Fibroblast of the conjunctiva (primary cell): ENCODE measurements at regions not wholly inside any gene's neighbourhood (a gene's known extent, or its start where the extent isn't known, plus 50 kb on each side); places are given as distances from the start of the nearest gene placed in this dataset.

Experiments
- DNase-seq: peaks from one replicate; pipeline ENCODE4 v3.0.0-alpha.2; 2010; ENCODE audit warnings: low read depth

DNA sequence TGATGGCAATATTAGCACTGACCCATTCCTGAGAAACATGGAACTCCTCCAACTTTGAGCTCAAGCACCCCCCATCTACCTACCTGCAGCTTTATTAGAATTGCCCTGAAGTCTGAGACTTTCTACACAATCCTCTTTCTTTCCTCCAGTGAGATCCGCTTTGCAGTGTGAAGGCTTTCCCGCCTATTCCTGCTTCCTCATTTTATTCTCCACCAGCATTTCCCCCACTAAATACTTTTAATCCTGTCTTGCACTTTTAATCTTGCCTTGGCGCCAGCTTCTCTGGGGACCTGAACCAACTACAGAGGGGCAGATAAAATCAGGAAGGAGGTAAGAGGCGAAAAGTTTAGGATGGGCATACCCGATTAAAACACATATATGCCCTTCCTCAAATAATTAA, 178.1 kb upstream of the PRDM1 start:
- no peak for DNase-seq

DNA sequence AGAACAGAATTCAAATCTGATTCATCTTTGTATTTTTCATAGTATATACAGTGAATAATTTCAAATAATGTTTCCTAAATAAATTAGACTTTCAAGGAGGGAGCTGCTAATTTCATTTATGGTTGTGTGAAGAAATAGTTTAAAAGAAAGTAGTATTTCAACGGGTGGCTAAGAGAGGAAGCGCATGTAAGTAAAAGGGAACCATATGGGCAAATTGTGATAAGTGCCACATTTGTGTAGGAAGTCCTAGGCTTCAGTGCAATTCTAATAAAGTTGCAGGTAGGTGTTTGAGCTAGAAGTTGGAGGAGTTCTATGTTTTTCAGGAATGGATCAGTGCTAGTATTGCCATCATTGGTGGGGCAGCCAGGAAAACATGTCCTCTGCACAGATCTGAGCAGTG, 178.8 kb upstream of the PRDM1 start:
- no peak for DNase-seq

DNA sequence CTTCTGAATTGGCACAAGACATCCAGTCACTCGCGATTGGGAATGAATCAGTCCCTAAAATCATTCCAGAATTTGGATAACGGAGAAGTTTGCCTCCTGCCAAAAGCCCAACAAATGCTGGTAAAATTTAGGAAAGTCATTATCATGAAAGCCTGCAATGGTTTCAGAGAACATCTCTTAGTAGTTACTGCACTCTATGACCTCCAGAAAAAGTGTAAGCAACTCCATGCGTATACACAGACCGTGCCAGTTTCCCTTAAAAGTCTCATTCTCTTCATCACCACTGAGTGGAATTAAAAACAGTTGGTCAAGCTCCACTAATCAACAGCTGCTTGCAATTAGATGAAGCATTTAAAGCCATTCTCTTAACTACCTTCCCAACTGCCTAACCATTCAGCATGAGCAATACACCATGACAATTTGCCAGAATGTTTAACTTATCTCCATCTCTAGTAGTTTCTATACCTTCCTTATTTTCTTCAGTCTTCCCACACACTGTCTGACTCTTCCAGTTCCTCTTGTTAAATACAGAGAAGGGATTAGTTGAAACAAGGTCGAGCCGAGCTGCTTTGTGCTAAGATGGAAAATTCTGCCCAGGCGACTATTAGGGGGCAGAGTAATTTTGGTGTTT, 183.6 kb upstream of the PRDM1 start:
- peak; percentile 10 for DNase-seq

DNA sequence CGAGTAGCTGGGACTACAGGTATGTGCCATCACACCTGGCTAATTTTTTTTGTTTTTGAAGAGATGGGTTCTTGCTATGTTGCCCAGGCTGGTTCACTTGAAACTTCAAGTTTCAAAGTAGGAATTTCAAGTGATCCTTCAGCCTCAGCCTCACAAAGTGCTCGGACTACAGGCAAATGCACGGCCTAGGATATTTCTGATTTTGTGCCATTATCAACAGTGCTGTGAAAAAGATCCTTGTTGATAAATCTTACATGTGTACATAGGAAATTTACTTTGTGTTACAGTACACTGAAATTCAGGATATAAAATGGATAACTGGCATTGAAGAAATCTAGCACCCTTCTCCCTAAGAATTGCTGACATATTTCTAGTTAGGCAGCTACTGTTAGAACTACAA, 184.6 kb upstream of the PRDM1 start:
- no peak for DNase-seq

DNA sequence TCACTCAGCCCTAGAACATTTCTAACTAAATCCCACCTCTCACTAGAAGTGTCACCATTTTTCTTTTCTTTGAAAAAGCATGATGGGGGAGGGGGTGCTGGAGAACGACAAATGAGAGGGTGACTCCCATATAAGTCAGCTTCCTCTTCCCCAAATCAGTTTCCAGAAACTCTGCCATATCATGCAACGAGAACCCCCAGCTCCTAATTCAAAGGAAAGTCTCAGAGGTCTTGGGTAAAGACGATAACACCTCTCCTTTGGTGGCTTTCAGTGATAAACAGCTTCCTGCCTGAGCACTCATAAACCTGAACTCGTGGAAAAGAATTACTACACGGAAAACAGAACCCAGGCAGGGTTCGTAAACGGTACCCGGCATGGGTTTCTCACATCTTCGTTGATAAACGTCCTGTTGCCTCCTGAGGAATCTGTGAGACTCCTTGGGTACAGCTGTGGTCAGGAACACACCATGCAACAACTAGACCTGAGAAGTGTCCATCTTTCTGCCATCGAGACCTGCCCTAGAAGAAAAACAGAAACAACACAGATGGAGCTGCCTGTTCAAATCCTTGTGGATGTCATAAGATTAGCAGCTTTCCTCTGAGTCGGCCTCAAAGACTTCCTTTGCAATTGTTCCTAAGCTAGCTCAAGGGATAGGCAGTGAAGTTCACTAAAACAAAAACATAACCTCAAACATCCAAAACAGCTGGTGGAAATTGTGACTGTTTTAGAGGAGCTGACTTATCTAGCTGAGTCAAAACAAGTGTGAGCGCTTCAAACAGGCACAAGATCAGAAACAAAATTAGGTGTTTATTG, 185.8 kb upstream of the PRDM1 start:
- peak; percentile 52 for DNase-seq

DNA sequence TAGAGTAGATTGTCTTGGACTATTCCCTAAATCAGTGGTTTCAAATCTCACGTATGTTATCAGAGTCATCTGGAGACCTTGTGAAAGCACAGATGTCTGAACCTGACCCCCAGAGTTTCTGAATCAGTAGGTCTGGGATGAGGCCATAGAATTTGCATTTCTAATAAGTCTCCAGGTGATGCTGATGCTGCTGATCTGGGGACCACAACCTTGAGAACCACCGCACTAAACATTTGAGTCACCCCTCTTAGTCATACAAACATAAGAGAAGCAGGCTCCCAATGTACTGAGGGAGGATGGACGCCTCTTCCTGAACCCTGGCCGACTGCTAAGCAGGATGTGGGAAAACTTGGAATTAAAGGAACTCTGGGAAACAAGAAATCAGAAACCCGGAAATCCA, 187.8 kb upstream of the PRDM1 start:
- no peak for DNase-seq

DNA sequence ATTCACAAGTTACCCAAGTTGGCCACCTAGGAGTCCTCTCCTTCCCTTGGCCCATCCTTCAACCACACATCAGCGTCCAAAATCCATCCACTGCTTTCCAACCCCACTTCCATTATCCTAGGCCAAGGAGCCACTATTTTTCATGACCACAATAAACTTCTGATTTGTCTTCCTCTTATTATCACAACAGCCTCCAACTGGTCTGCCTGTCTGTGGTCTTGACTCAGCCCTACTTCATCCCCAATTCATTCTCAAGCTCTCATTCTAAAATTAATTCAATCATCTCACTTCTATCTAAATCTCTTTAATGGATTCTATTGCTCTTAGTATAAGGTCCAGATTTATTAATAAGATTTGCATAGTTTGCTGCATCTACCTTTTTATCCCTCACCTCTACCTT, 189.0 kb upstream of the PRDM1 start:
- DNase-seq, result no peak

DNA sequence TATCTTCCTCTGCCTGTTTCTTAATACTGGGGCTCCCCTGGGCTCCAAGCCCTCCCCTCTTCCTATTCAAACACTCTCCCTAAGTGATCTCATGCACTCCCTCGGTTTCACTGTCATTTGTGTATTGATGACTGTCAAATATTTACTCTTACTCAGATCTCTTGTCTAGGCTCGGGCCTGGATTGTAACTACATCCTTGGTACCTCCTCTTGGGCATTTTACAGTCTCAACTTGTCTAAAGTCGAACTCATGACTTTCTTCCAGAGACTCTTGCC, 189.4 kb upstream of the PRDM1 start:
- DNase-seq, result no peak

DNA sequence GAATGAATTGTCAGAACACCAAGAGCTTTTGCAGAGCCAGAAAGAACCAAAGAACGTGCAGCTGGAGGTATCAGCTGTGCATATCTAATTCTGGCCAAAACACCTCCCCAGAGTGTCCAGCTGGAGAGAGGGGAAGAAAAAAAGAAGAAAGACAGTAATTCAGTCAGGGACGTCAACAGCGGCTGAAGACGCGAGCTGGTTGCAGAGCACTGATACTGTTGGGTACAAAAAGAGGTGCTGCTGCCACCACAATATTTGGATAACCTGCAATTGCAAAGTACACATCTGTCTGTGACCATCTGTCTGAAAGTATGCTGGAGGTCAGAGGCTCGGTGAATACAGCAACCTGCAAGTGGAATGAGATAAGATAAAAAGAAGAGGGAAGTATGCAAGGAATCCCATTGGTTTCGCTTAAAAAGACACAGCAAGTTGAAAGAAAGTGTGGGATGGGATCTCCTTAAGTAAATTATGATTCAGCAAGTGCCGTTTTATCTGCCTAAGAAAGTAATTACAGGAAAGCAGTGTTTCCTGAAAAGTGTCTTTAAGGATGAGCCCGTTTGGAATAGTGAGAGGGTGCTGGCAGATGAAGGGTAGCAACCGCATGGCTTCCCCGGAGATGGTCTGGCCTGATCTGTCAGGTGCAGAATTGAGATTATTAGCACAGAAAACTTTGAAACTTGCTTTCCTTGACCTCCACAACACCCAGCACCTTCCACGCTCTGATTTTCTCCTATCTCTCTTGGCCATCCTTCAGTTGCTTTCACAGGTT, 189.9 kb upstream of the PRDM1 start:
- DNase-seq, result no peak

DNA sequence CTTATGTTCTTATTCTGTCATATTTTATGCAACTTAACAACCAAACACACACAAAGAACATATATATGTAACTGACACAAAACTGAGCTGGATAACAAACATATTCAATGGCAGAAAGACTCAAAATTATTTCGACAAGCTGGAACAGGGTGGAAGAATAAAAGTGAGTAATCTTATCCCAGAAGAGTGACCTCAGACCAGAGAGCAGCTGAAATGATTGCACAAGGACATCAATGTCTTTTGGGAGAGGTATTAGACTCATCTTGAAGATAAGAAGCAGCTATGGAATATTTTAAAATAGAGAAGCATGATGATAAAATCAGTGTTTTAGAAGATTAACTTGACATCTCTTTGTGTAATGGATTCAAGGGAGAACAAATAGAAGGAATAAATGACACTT, 191.6 kb upstream of the PRDM1 start:
- no peak for DNase-seq

DNA sequence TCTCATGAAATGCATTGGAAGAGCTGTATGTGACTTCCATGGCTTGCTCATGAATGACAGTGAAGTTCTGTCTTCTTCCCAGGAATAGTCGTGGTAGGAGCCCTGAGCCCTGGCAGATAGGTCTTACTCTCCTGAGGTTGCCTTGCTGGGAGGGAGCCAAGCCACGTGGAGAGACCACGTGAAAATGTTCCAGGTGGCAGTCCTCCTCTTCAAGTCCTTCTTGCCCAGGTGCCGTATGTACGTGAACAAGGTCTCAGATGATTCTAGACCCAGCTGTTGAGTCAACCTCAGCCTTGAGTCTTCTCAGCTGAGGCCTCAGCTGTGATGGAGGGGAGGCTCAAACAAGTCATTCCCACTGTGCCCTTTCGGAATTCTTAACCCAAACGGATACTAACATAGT, 192.4 kb upstream of the PRDM1 start:
- DNase-seq, result no peak

DNA sequence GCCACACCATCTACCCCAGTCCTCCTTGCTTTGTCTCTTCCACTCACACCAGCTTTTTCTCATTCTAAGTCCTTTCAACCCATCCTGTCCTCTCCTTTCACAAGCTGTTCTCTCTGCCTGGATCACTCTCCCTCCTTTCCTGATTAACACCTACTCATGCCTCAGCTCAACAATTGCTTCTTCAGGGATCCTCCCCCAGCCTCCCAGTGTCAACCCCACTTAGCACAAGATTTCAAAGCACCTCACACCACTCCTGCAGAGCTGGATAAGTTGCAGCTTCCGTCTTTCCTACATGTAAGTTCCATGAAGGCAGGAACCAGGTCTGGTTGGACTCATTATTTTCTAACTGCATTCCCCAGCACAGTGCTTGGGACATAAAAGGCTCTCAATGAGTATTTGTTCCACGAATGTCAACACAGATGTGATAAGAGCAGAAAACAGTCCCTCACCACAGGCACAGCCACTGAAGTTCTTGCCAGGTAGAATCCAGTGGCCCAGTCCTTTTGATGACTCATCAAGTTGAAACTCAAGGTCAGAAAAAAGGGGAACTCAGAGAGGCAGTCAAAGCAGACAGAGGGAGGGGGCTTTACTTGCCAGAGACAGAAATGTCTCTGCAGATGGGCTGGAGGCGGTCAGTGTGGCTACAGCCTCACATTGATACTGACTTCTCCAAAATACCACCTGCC, 193.4 kb upstream of the PRDM1 start:
- no peak for DNase-seq

DNA sequence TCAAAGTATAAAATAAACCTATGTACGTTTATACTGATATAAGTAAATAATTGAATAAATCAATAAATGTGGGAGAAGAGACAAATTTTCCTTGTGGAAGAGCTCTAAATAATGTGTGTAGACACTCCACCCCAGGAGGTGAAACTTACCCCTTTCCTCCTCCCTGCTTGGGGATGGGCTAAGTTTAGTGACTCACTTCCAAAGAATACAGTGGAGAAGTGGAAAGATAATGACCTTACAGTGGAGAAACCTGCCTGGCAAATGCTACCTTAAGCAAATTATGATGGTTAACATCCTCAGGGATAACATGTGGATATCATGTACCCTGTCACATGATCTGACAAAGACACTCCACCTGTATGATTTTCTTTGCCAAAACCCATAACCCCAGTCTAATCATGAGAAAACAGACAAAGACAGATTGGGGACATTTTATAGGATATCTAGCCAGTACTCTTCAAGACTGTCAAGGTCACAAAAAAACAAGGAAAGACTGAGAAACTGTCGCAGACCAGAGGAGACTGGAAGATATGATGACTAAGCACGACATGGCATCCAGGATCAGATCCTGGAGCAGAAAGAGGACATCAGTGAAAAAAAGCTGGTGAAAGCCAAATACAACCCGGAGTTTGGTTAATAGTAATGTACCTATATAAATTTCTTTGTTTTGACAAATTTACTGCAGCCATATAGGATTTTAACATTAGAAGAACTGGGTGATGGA, 195.5 kb upstream of the PRDM1 start:
- DNase-seq, result no peak

DNA sequence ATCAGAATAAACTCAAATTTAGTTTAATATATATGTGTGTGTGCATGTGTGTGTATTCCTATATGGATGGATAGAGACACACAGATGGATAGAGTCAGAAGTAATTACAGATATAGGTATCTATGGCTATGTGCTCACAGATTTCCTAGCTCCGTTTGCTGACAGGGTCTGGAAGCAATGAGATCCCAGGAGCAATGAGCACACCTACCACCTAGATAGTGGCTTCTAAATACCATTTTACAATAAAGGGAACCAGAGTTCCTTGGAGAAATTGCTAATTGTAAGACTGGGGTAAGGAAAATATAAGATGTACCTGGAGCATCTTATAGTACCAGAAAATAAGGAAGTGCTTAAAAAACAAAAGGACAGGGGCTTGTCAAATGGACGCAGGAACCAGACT, 196.2 kb upstream of the PRDM1 start:
- DNase-seq, result no peak

DNA sequence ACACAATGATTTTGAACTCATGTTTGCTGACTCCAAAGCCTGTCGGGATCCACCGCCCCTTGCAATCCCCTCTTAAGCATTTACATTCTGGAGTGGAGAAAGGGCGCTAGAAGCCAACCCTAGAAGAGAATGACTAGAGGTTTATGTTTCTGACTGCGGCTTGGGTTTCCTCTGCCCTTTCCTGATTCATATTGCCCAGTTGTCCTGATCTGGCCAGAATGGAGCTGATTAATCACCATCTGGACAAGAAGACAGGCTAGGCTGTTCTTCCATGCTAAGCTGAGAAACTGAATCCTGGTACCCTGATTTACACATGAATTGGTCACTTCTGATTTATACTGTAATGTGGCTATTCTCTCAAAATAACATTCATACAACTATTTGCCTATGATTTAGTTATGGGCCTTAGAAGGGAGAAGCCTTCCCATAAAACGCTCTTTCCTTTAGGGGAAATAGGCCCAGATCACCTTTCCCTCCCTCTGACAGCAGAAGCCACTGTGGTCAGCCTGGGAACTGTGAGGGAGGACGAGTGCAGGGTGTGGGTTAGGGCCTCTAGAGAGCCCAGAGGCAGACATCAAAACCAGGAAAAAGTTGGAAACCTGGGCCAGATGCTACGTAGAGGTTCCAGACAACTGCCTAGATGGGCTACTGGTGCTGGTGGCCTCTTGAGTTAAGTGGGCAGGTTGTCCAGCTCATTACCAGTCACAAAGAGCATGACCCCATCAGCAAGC, 199.2 kb upstream of the PRDM1 start:
- DNase-seq, result no peak

DNA sequence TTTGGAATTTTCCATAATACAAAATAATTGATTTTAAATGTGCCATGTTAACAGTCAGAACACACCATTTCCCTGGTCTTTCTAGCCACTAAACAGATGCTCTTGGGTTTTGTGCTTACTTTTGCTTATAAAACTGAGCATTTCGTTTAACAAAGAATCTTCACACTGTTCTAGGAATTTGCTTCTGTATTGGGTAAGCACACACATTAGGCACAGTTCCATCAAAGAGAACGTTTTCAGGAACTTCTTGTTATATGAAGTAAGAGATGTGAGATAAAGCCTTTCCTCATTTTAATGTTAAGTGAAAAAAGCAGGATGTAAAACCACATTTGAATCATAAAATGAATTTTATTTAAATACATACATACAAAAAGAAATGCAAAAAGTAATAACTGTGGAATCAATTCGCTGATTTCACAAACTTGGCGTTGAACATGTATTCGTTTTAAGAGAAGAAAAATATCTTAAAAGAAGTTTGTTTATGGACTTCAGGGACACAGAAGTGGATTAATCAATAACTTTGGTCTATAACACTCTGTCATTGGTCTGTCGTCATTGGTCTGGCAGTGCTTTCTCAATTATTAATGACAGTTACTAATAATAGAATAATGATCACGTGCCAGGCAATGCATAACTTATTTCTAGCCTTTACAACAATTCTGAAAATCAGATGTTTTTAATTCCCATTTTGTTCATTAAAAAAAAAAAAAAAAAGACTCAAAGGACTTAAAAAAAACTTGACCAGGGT, 199.9 kb upstream of the PRDM1 start:
- no peak for DNase-seq

DNA sequence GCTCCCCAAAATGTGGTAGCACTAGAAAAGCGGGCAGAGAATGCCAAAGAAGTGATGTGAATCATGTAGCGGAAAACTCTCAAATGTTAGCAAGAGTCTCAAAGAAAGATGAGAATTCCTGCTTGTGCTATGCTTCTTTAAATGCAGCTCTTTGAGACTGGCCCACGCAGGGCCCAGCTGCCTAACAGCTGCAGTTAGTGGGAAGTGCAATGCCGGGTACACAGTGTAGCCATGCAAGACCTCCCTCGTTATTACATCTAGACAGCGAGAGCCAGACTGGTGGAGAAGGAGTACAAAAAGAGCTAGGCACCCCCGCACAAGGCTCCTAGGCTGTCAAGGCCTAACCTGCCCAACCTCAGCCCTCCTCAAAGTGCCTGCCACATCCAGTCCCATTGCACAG, 201.7 kb upstream of the PRDM1 start:
- DNase-seq, result no peak

DNA sequence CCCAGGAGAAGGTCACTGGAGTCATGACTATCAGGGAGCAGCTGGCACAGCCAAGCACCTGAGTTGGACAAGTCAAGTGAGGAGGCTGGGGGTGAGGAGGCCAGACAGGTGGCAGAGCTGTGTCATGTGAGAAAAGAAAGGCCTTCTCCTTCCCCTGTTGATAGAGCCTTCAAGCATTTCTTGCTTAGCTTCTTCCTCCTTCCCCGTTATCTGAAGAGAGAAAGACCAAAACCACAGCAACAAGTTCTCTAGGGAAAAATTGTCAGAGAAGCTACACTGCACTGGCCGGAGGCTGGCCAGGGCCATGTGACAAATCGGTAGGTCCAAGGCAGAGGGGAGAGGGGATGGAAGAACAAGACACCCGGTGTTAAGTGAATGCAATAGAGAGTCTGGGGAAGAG, 202.1 kb upstream of the PRDM1 start:
- DNase-seq, result no peak

DNA sequence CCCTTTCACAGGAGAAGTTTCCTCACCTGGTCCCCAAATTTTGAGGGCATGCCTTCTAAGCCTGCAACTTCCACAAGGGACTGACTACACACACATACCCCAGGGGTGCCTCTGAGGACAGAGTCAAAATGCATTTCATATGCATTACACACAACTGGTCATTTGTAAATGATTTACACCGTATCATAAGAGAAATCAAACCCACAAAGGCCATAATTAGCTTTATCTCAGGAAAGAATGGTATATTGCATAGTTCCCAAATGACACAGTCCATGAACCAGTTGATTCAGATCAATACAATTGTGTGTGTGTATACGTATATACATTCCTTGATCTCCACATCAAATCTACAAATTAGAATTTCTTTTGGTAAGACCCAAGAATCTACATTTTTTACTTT, 203.3 kb upstream of the PRDM1 start:
- no peak for DNase-seq

DNA sequence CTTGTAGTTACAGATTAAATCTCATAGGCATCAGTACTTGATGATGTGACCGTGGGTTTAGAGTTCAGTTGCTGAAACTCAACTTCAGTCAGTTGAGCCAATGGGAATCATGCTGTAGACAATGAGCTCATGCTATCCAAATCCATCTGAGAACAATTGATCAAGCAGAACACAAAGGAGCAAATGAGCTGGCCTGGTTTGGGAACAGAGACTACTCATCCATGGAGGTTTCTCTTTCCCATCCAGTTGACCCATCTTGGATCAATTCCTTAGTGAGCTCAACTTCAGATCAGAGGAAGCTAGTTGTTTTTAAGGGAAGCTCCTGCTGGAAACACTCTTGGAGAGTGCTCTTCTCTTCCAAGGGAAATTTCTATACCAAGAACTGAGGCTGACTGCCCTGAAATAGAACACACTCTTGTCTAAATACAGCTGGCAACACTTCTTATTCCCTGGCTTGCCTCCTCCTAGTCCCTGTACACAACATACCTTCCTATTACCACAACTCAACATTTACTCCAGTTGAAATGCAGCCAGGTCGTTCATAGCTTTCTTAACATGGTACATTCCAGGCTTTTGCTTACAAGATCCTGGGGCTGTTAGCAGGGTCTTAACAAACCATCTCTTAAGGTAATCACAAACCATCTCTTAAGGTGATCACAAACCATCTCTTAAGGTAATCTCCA, 203.9 kb upstream of the PRDM1 start:
- no peak for DNase-seq
